Bronchial epithelial cell (primary cell): ENCODE measurements at regions not wholly inside any gene's neighbourhood (a gene's known extent, or its start where the extent isn't known, plus 50 kb on each side); places are given as distances from the start of the nearest gene placed in this dataset.

Experiments
- DNase-seq: peaks from one replicate; pipeline ENCODE4 v3.0.0-alpha.2; 2010; ENCODE audit warnings: low read depth
- FAIRE-seq: peaks from 2 replicates; lab custom pipeline; 2011; peaks lifted over from hg19 to GRCh38; lab: Jason Lieb, UNC
- H3K27me3 ChIP-seq: 2 replicates; pipeline ENCODE4 v1.5.1; 2011; ENCODE audit warnings: low read length; ENCODE audit not compliant: control insufficient read depth, insufficient read depth
- H3K36me3 ChIP-seq: 2 replicates; pipeline ENCODE4 v1.5.1; 2011; ENCODE audit warnings: low read length; ENCODE audit not compliant: control insufficient read depth, insufficient read depth
- H3K4me3 ChIP-seq: 2 replicates; pipeline ENCODE4 v1.5.1; 2011; ENCODE audit warnings: mild to moderate bottlenecking, low read depth, low read length, control low read depth
- TF ChIP-seq, protein P1 (sequence below): IDR thresholded peaks from 2 replicates; pipeline ENCODE4 v1.5.1; 2011; ENCODE audit warnings: mild to moderate bottlenecking, moderate library complexity, low read length, control low read depth, inconsistent platforms; ENCODE audit not compliant: insufficient read depth, severe bottlenecking

DNA sequence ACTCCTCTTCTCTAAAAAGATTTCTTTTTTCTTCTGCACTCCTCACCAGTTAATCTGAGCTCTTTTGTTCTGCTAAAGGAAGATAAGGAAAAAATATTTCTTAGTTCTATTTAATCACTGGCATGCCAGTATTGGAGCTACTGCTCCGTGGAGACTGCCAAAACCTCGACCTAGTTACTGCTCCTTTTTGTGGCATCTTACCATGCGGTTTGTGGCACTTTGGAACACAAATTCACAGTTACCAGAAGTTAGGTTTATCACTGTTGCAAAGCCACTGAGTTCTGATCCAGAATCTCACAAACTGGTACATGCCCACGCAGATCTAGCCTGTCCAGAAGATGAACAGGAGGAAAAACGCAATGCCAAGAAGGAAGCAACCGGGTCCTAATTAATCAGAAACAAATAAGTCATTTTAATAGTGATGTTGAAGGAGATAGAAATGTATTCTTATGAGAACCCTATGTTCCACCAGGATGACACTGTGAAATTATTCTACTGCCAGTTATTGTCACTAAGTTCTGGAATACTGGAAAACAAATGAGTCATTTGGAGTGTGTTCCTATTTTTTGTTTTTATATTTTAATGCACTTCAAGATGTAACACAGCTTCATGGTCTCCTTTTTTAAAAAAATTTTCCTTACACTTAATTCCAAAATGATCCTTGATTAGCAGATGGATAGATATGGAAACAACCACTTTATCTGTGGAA lies 106.7 kb upstream of the GK2 start:
- FAIRE-seq = no peak

DNA sequence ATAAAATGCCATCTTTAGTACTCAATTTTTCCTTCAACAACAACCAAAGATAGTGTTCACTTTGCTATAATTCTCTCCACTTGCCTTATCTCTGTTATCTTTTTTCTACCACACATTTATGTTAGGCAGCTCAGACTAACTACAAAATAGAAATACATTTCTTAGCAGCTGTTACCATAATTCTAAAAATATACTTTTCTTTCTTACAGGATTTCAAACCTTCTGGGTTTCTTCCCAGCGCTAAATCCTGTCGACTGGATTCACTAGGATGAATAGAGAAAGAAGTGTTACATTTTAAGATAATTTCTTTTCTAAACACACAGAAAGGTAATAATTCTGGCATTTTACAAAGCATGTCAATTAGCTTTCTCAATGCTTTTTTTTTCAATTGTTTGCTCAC lies 105.5 kb upstream of the GK2 start:
- FAIRE-seq = no peak
- H3K4me3 ChIP-seq = no peak overlapping the region
- DNase-seq = no peak
- no peaks in the 10 kb centered on the region for H3K27me3 ChIP-seq
- TF ChIP-seq, protein P1, sequence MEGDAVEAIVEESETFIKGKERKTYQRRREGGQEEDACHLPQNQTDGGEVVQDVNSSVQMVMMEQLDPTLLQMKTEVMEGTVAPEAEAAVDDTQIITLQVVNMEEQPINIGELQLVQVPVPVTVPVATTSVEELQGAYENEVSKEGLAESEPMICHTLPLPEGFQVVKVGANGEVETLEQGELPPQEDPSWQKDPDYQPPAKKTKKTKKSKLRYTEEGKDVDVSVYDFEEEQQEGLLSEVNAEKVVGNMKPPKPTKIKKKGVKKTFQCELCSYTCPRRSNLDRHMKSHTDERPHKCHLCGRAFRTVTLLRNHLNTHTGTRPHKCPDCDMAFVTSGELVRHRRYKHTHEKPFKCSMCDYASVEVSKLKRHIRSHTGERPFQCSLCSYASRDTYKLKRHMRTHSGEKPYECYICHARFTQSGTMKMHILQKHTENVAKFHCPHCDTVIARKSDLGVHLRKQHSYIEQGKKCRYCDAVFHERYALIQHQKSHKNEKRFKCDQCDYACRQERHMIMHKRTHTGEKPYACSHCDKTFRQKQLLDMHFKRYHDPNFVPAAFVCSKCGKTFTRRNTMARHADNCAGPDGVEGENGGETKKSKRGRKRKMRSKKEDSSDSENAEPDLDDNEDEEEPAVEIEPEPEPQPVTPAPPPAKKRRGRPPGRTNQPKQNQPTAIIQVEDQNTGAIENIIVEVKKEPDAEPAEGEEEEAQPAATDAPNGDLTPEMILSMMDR = no peak
- H3K36me3 ChIP-seq = no peaks in the 10 kb centered on the region

More for the DNA sequence above, 106.7 kb upstream of the GK2 start:
- Histone ChIP-seq H3K27me3 (no peaks in the 10 kb centered on the region), H3K36me3 (no peaks in the 10 kb centered on the region), H3K4me3 (no peak overlapping the region)
- TF ChIP-seq, protein P1 = no peak
- DNase-seq = no peak

DNA sequence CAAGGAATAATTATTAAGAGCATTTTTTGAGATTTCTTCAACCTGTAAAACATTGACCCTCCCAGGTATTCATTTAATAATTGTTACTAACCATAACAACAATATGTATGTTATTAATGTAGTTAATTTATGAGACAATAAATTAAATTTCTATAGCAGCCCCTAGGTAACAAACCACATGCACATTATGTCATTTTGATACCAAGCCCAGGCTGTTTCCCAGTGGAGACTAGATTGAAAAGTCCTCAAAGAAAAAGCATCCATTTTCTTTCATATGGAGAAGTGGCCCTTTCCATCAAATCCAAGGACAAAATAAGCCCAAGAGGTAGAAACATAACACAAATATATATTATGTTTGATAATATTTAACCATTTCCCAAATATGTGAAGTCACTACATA lies 104.3 kb upstream of the GK2 start:
- Histone ChIP-seq H3K4me3 (no peak overlapping the region), H3K27me3 (no peaks in the 10 kb centered on the region), H3K36me3 (no peaks in the 10 kb centered on the region)
- TF ChIP-seq, protein P1 = no peak
- no peak for DNase-seq
- FAIRE-seq = no peak

DNA sequence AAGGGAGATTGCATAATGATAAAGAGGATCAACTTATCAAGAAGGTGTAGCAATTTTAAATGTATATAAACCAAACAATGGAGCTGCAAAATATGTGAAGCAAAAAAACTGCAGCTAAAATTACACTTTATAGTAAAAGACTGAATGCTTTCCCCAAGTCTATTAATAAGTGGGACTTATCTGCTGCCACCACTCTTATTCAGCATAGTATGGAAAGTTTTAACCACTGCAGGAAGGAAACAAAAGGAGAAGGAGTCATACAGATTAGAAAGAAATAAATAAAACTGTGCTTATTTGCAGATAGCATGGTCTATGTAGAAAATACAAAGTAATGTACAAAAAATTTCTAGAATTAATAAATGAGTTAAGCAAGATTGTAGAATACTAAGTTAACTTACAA lies 94.1 kb upstream of the GK2 start:
- TF ChIP-seq, protein P1 = no peak
- Histone ChIP-seq H3K36me3 (no peaks in the 10 kb centered on the region), H3K27me3 (peaks cover 1% of the 10 kb centered on the region), H3K4me3 (no peak overlapping the region)
- FAIRE-seq = no peak
- no peak for DNase-seq

DNA sequence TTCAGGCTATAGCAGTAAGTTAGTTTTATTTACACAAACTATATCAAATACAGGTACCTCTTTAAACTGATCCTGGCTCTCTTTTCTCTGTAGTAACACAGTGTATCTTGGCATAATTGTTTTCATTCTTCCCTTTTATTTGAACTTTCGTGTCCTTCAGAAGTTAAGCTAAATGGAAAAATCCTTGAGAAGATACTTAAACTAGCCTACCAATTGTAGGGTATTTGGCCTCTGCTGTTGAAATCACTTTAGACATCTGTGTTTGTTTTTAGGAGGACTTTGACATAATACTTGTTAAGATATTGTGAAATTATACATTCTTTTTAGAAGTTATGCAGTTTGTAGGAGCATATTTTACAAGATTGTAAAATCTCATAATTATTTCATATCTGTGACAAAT lies 90.3 kb upstream of the GK2 start:
- TF ChIP-seq, protein P1 = no peak
- Histone ChIP-seq H3K27me3 (peaks cover 1% of the 10 kb centered on the region), H3K36me3 (no peaks in the 10 kb centered on the region), H3K4me3 (no peak overlapping the region)
- no peak for DNase-seq
- no peak for FAIRE-seq

DNA sequence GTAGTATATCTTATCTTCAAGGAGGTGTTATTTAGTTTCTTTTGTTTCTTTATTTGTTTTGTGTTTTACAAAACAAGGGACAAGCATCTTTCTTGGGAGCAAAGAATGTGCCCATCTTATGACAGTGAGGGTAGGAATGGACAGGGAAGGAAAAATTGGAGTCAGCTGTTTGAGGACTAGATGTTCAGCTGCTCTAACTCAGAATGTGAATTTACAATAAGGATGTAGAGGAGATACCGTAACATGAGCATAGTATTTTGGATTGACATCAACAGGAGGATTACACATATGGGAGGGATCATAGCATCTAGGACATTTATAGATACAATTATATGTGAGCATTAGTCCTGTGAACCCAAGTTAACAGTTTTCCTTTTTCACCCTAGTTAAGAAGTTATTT lies 89.0 kb upstream of the GK2 start:
- H3K27me3 ChIP-seq = peaks cover 1% of the 10 kb centered on the region
- TF ChIP-seq, protein P1 = no peak
- no peak overlapping the region for H3K4me3 ChIP-seq
- H3K36me3 ChIP-seq = no peaks in the 10 kb centered on the region
- no peak for FAIRE-seq
- DNase-seq = no peak
